ENCODE measurements at regions not wholly inside any gene's neighbourhood (a gene's known extent, or its start where the extent isn't known, plus 50 kb on each side); places are given as distances from the start of the nearest gene placed in this dataset.

- TF ChIP-seq CTCF (IDR thresholded peaks at IDR 0.05) (no peak), POLR2A (IDR thresholded peaks at IDR 0.05) (no peak), EP300 (IDR thresholded peaks at IDR 0.05; ENCODE audit: low read depth) (no peak), POLR2AphosphoS5 (IDR thresholded peaks at IDR 0.05) (no peak)
These were observed 50.8 kb upstream of the SLC6A6 start for GRCh38 chr3:14351617-14352001.
